WTC11 (cell line): ENCODE measurements at regions not wholly inside any gene's neighbourhood (a gene's known extent, or its start where the extent isn't known, plus 50 kb on each side); places are given as distances from the start of the nearest gene placed in this dataset.

Source experiments
- ATAC-seq: fragments of 200-7000 bp; cut with Tn5 transposase; 2 replicates; pipeline ENCODE4 v1.10.0; 2021; ENCODE audit warnings: mild to moderate bottlenecking, moderate library complexity
- CTCF ChIA-PET: fragments of 300-600 bp; sonication (Branson Sonifier 250); formaldehyde crosslinking; loops from one replicate; lab custom pipeline; 2021; ENCODE audit warnings: antibody characterized with exemption; lab: Charles Lee
- POLR2A ChIA-PET: fragments of 350-600 bp; sonication (Branson Sonifier 250); formaldehyde crosslinking; loops from one replicate; lab custom pipeline; 2021; ENCODE audit warnings: antibody characterized with exemption; lab: Charles Lee
- DNase-seq: peaks from one replicate; pipeline ENCODE4 v3.0.0; 2021; ENCODE audit warnings: low spot score
- H3K27ac Mint-ChIP-seq: 2 replicates; pipeline ENCODE4 v1.8.0; 2021; ENCODE audit warnings: mixed read lengths
- H3K27me3 Mint-ChIP-seq: 2 replicates; pipeline ENCODE4 v1.8.0; 2021; ENCODE audit warnings: low read depth, mild to moderate bottlenecking, moderate library complexity, mixed read lengths
- H3K36me3 Mint-ChIP-seq: 2 replicates; pipeline ENCODE4 v1.8.0; 2021; ENCODE audit warnings: mixed read lengths
- H3K4me1 Mint-ChIP-seq: 2 replicates; pipeline ENCODE4 v1.8.0; 2022; ENCODE audit warnings: mixed read lengths
- H3K4me3 Mint-ChIP-seq: 2 replicates; pipeline ENCODE4 v1.8.0; 2021; ENCODE audit warnings: mild to moderate bottlenecking, moderate library complexity, mixed read lengths
- H3K9me3 Mint-ChIP-seq: 2 replicates; pipeline ENCODE4 v1.8.0; 2021; ENCODE audit warnings: mixed read lengths
- AR ChIP-seq: fragments of 250-450 bp; sonication (Bioruptor Pico); IDR thresholded peaks from 2 replicates; pipeline ENCODE4 v1.9.0; 2021; ENCODE audit warnings: mild to moderate bottlenecking
- ARID4B ChIP-seq: sonication (generic); formaldehyde crosslinking; IDR thresholded peaks from 2 replicates; pipeline ENCODE4 v1.8.0; 2023; ENCODE audit warnings: missing genetic modification reagents, mild to moderate bottlenecking, borderline replicate concordance
- ATF6 ChIP-seq: sonication (generic); formaldehyde crosslinking; IDR thresholded peaks from 2 replicates; pipeline ENCODE4 v1.8.1; 2023; ENCODE audit warnings: mild to moderate bottlenecking, missing genetic modification reagents
- CREB1 ChIP-seq: sonication (generic); formaldehyde crosslinking; IDR thresholded peaks from 2 replicates; pipeline ENCODE4 v1.8.0; 2023; ENCODE audit warnings: mild to moderate bottlenecking, missing genetic modification reagents
- E2F1 ChIP-seq: sonication (generic); formaldehyde crosslinking; IDR thresholded peaks from 2 replicates; pipeline ENCODE4 v1.8.0; 2022; ENCODE audit warnings: mild to moderate bottlenecking, missing genetic modification reagents
- FOXP4 ChIP-seq: sonication (generic); formaldehyde crosslinking; IDR thresholded peaks from 2 replicates; pipeline ENCODE4 v1.8.0; 2022; ENCODE audit warnings: mild to moderate bottlenecking, missing genetic modification reagents
- GRHL2 ChIP-seq: fragments of 250-450 bp; sonication (Bioruptor Pico); IDR thresholded peaks from 2 replicates; pipeline ENCODE4 v1.8.0; 2022; ENCODE audit warnings: mild to moderate bottlenecking, moderate library complexity; ENCODE audit not compliant: insufficient replicate concordance, severe bottlenecking
- NFE2L1 ChIP-seq: sonication (generic); formaldehyde crosslinking; IDR thresholded peaks from 2 replicates; pipeline ENCODE4 v1.8.1; 2023; ENCODE audit warnings: missing genetic modification reagents
- NR1H2 ChIP-seq: sonication (generic); formaldehyde crosslinking; IDR thresholded peaks from 2 replicates; pipeline ENCODE4 v1.9.0; 2021; ENCODE audit warnings: mild to moderate bottlenecking, moderate library complexity, missing genetic modification reagents
- PRDM15 ChIP-seq: sonication (generic); formaldehyde crosslinking; IDR thresholded peaks from 2 replicates; pipeline ENCODE4 v1.8.0; 2022; ENCODE audit warnings: missing genetic modification reagents
- SMAD4 ChIP-seq: sonication (generic); formaldehyde crosslinking; IDR thresholded peaks from 2 replicates; pipeline ENCODE4 v1.8.0; 2022; ENCODE audit warnings: mild to moderate bottlenecking, missing genetic modification reagents
- ZNF219 ChIP-seq: sonication (generic); formaldehyde crosslinking; IDR thresholded peaks from 2 replicates; pipeline ENCODE4 v1.8.0; 2023; ENCODE audit warnings: missing genetic modification reagents, mild to moderate bottlenecking, borderline replicate concordance
- ZNF423 ChIP-seq: fragments of 250-450 bp; sonication (Bioruptor Pico); IDR thresholded peaks from 2 replicates; pipeline ENCODE4 v2.1.2; 2022; ENCODE audit warnings: mild to moderate bottlenecking, moderate library complexity

- no peak for TF ChIP-seq ARID4B (CRISPR knock-in tag)
- TF ChIP-seq FOXP4 = no peak
- TF ChIP-seq ATF6 (CRISPR knock-in tag) = no peak
- TF ChIP-seq ZNF423 (CRISPR knock-in tag) = no peak
- no peak for TF ChIP-seq E2F1
- TF ChIP-seq, all 79 proteins: peak for 0
Observed at GRCh38 chr10:117603726-117604125, 61.2 kb downstream of the EMX2 start (continued).

- peaks cover 20% of the 10 kb centered on the region for H3K4me1 Mint-ChIP-seq
- no peak overlapping the region for H3K4me3 Mint-ChIP-seq
- DNase-seq (no peak), ATAC-seq (no peak)
- CTCF ChIA-PET = interaction anchor here (0.7 kb wide), 1 partner anchor 814 kb away, joined by 3 read pairs; no protein-coding TSS in a partner anchor
- H3K9me3 Mint-ChIP-seq = no peaks in the 10 kb centered on the region
- no peak overlapping the region for H3K27ac Mint-ChIP-seq
- no peaks in the 10 kb centered on the region for H3K36me3 Mint-ChIP-seq
- POLR2A ChIA-PET = no interaction called here
- H3K27me3 Mint-ChIP-seq = peaks cover 8% of the 10 kb centered on the region
- TF ChIP-seq NR1H2 (CRISPR knock-in tag) (no peak), NFE2L1 (CRISPR knock-in tag) (no peak), GRHL2 (CRISPR knock-in tag) (no peak), ZNF219 (CRISPR knock-in tag) (no peak), PRDM15 (CRISPR knock-in tag) (no peak), SMAD4 (no peak), AR (CRISPR knock-in tag) (no peak), ATF6 (CRISPR knock-in tag) (no peak), ZNF423 (CRISPR knock-in tag) (no peak), CREB1 (CRISPR knock-in tag) (no peak)
Observed at GRCh38 chr10:117609095-117609795, 66.7 kb downstream of the EMX2 start.
